ENCODE measurements at regions not wholly inside any gene's neighbourhood (a gene's known extent, or its start where the extent isn't known, plus 50 kb on each side); places are given as distances from the start of the nearest gene placed in this dataset.

GRCh38 chr13:89052699-89053098 is 1381.5 kb downstream of the SLITRK5 start:
- H3K4me3 ChIP-seq (ENCODE audit: low read depth, low read length) = no peak overlapping the region
- no peak for TF ChIP-seq CTCF (IDR thresholded peaks at IDR 0.05; ENCODE audit: insufficient read depth, low read length)
- DNase-seq (ENCODE audit: low read depth) = no peak

- DNase-seq (ENCODE audit: low read depth) = no peak
- no peak overlapping the region for H3K4me3 ChIP-seq (ENCODE audit: low read depth, low read length)
- no peak for TF ChIP-seq CTCF (IDR thresholded peaks at IDR 0.05; ENCODE audit: insufficient read depth, low read length)
Measured at GRCh38 chr13:89053418-89053817, 1382.2 kb downstream of the SLITRK5 start.

GRCh38 chr13:89057274-89057673 is 1386.1 kb downstream of the SLITRK5 start:
- no peak overlapping the region for H3K4me3 ChIP-seq (ENCODE audit: low read depth, low read length)
- DNase-seq (ENCODE audit: low read depth) = no peak
- no peak for TF ChIP-seq CTCF (IDR thresholded peaks at IDR 0.05; ENCODE audit: insufficient read depth, low read length)

- no peak for DNase-seq (ENCODE audit: low read depth)
- H3K4me3 ChIP-seq (ENCODE audit: low read depth, low read length) = no peak overlapping the region
- TF ChIP-seq CTCF (IDR thresholded peaks at IDR 0.05; ENCODE audit: insufficient read depth, low read length) = no peak
Measured at GRCh38 chr13:89057862-89058261, 1386.7 kb downstream of the SLITRK5 start.

GRCh38 chr13:89061821-89062220 is 1390.7 kb downstream of the SLITRK5 start:
- TF ChIP-seq CTCF (IDR thresholded peaks at IDR 0.05; ENCODE audit: insufficient read depth, low read length) = no peak
- no peak for DNase-seq (ENCODE audit: low read depth)
- no peak overlapping the region for H3K4me3 ChIP-seq (ENCODE audit: low read depth, low read length)

- peak; percentile 30 for TF ChIP-seq CTCF (IDR thresholded peaks at IDR 0.05; ENCODE audit: insufficient read depth, low read length)
- DNase-seq (ENCODE audit: low read depth) = peak; percentile 31
- no peak overlapping the region for H3K4me3 ChIP-seq (ENCODE audit: low read depth, low read length)
Measured at GRCh38 chr13:89066868-89067466, 1395.8 kb downstream of the SLITRK5 start.

- no peak overlapping the region for H3K4me3 ChIP-seq (ENCODE audit: low read depth, low read length)
- no peak for TF ChIP-seq CTCF (IDR thresholded peaks at IDR 0.05; ENCODE audit: insufficient read depth, low read length)
- no peak for DNase-seq (ENCODE audit: low read depth)
Measured at GRCh38 chr13:89072979-89073378, 1401.8 kb downstream of the SLITRK5 start.
